Vagina (tissue), 2 donors: ENCODE measurements at regions not wholly inside any gene's neighbourhood (a gene's known extent, or its start where the extent isn't known, plus 50 kb on each side); places are given as distances from the start of the nearest gene placed in this dataset. TPM values are rescaled to one million over a fixed set of nuclear protein-coding genes. Genes with fewer than 3 reads are reported as not detected.
"Not testable (repeated sequence)": the region's sequence is repeated elsewhere in the genome, so short reads cannot be mapped to it uniquely, and the experiment has no call there.

Source experiments
- DNase-seq, 2 donors: peaks; one replicate each; pipeline ENCODE4 v3.0.0-alpha.2; 2017; ENCODE audit errors: extremely low spot score in 2 of 2
- H3K27ac ChIP-seq: fragments of 200-600 bp; sonication (generic); one replicate; pipeline ENCODE4 v1.5.1; 2019
- H3K27me3 ChIP-seq: fragments of 200-600 bp; sonication (generic); one replicate; pipeline ENCODE4 v1.5.1; 2019
- H3K36me3 ChIP-seq, 2 donors: fragments of 200-600 bp; sonication (generic); one replicate each; pipeline ENCODE4 v1.5.1; 2017 to 2019
- H3K4me1 ChIP-seq: fragments of 200-600 bp; sonication (generic); one replicate; pipeline ENCODE4 v1.5.1; 2019
- H3K4me3 ChIP-seq, 2 donors: fragments of 200-600 bp; sonication (generic); 1 replicate in 1 of 2; 2 replicates in 1 of 2; pipeline ENCODE4 v1.5.1; 2016 to 2019
- H3K9me3 ChIP-seq: fragments of 200-600 bp; sonication (generic); one replicate; pipeline ENCODE4 v1.5.1; 2019
- POLR2A ChIP-seq, 2 donors: fragments of 450-650 bp; IDR thresholded peaks; one replicate each; pipeline ENCODE4 v1.6.1; 2017; ENCODE audit warnings: antibody characterized with exemption in 2 of 2, mild to moderate bottlenecking in 2 of 2, moderate library complexity in 2 of 2
- intact Hi-C: fragments of 100-400 bp; cut with DNase I; formaldehyde crosslinking; loops from one replicate; pipeline ENCODE4 v1.15.1; 2023
- microRNA-seq: library from miRNA; unstranded; fragments of <30 nt; microRNA quantifications from one replicate; pipeline ENCODE4, GENCODE V29; 2017; ENCODE audit warnings: borderline number of aligned reads, borderline replicate concordance
- small RNA-seq: library from RNA; depleted of rRNA; stranded (forward); fragments of <200 nt; gene quantifications from one replicate; pipeline ENCODE3, GENCODE V24; 2016

DNA sequence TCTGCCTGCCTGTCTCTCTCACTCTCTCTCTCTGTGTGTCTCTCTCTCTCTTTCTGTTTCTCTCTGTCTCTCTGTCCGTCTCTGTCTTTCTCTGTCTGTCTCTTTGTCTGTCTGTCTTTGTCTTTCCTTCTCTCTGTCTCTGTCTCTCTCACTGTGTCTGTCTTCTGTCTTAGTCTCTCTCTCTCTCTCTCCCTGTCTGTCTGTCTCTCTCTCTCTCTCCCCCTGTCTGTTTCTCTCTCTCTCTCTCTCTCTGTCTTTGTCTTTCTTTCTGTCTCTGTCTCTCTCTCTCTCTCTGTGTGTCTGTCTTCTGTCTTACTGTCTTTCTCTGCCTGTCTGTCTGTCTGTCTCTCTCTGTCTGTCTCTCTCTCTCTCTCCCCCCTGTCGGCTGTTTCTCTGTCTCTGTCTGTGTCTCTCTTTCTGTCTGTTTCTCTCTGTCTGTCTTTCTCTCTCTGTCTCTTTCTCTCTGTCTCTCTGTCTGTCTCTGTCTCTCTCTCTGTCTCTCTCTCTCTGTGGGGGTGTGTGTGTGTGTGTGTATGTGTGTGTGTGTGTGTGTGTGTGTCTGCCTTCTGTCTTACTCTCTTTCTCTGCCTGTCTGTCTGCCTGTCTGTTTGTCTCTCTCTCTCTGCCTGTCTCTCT lies 2101.3 kb upstream of the TPTE start:
- peak in 1 of 2 donors; percentile 53 for TF ChIP-seq POLR2A (IDR thresholded peaks at IDR 0.05)
- H3K36me3 ChIP-seq, intact Hi-C loops: not testable (repeated sequence)

DNA sequence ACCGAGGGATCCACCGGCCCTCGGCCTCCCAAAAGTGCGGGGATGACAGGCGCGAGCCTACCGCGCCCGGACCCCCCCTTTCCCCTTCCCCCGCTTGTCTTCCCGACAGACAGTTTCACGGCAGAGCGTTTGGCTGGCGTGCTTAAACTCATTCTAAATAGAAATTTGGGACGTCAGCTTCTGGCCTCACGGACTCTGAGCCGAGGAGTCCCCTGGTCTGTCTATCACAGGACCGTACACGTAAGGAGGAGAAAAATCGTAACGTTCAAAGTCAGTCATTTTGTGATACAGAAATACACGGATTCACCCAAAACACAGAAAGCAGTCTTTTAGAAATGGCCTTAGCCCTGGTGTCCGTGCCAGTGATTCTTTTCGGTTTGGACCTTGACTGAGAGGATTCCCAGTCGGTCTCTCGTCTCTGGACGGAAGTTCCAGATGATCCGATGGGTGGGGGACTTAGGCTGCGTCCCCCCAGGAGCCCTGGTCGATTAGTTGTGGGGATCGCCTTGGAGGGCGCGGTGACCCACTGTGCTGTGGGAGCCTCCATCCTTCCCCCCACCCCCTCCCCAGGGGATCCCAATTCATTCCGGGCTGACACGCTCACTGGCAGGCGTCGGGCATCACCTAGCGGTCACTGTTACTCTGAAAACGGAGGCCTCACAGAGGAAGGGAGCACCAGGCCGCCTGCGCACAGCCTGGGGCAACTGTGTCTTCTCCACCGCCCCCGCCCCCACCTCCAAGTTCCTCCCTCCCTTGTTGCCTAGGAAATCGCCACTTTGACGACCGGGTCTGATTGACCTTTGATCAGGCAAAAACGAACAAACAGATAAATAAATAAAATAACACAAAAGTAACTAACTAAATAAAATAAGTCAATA lies 2093.4 kb upstream of the TPTE start:
- H3K4me3 ChIP-seq, H3K9me3 ChIP-seq, DNase-seq, intact Hi-C loops, H3K27me3 ChIP-seq, H3K27ac ChIP-seq, H3K4me1 ChIP-seq, H3K36me3 ChIP-seq: not testable (repeated sequence)

More for the DNA sequence above, 2101.3 kb upstream of the TPTE start:
- H3K4me3 ChIP-seq, H3K4me1 ChIP-seq, H3K9me3 ChIP-seq, DNase-seq, H3K27ac ChIP-seq, H3K27me3 ChIP-seq: not testable (repeated sequence)

DNA sequence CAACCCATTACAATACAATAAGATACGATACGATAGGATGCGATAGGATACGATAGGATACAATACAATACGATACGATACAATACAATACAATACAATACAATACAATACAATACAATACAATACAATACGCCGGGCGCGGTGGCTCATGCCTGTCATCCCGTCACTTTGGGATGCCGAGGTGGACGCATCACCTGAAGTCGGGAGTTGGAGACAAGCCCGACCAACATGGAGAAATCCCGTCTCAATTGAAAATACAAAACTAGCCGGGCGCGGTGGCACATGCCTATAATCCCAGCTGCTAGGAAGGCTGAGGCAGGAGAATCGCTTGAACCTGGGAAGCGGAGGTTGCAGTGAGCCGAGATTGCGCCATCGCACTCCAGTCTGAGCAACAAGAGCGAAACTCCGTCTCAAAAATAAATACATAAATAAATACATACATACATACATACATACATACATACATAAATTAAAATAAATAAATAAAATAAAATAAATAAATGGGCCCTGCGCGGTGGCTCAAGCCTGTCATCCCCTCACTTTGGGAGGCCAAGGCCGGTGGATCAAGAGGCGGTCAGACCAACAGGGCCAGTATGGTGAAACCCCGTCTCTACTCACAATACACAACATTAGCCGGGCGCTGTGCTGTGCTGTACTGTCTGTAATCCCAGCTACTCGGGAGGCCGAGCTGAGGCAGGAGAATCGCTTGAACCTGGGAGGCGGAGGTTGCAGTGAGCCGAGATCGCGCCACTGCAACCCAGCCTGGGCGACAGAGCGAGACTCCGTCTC lies 2092.5 kb upstream of the TPTE start:
- H3K4me3 ChIP-seq, DNase-seq, H3K27me3 ChIP-seq, H3K36me3 ChIP-seq, intact Hi-C loops, H3K9me3 ChIP-seq, H3K27ac ChIP-seq, H3K4me1 ChIP-seq: not testable (repeated sequence)

DNA sequence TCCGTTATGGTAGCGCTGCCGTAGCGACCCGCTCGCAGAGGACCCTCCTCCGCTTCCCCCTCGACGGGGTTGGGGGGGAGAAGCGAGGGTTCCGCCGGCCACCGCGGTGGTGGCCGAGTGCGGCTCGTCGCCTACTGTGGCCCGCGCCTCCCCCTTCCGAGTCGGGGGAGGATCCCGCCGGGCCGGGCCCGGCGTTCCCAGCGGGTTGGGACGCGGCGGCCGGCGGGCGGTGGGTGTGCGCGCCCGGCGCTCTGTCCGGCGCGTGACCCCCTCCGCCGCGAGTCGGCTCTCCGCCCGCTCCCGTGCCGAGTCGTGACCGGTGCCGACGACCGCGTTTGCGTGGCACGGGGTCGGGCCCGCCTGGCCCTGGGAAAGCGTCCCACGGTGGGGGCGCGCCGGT lies 2086.7 kb upstream of the TPTE start:
- H3K27me3 ChIP-seq, H3K4me3 ChIP-seq, H3K4me1 ChIP-seq, DNase-seq, intact Hi-C loops, H3K27ac ChIP-seq, H3K36me3 ChIP-seq, H3K9me3 ChIP-seq: not testable (repeated sequence)

DNA sequence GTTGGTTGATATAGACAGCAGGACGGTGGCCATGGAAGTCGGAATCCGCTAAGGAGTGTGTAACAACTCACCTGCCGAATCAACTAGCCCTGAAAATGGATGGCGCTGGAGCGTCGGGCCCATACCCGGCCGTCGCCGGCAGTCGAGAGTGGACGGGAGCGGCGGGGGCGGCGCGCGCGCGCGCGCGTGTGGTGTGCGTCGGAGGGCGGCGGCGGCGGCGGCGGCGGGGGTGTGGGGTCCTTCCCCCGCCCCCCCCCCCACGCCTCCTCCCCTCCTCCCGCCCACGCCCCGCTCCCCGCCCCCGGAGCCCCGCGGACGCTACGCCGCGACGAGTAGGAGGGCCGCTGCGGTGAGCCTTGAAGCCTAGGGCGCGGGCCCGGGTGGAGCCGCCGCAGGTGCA lies 2078.3 kb upstream of the TPTE start:
- H3K4me3 ChIP-seq, DNase-seq, H3K27me3 ChIP-seq, intact Hi-C loops, H3K36me3 ChIP-seq, H3K27ac ChIP-seq, H3K9me3 ChIP-seq, H3K4me1 ChIP-seq: not testable (repeated sequence)

DNA sequence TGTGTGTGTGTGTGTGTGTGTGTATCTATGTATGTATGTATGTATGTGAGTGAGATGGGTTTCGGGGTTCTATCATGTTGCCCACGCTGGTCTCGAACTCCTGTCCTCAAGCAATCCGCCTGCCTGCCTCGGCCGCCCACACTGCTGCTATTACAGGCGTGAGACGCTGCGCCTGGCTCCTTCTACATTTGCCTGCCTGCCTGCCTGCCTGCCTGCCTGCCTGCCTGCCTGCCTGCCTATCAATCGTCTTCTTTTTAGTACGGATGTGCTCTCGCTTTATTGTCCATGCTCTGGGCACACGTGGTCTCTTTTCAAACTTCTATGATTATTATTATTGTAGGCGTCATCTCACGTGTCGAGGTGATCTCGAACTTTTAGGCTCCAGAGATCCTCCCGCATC lies 2071.6 kb upstream of the TPTE start:
- H3K27ac ChIP-seq, H3K4me1 ChIP-seq, H3K27me3 ChIP-seq, intact Hi-C loops, H3K9me3 ChIP-seq, H3K36me3 ChIP-seq, DNase-seq, H3K4me3 ChIP-seq: not testable (repeated sequence)

DNA sequence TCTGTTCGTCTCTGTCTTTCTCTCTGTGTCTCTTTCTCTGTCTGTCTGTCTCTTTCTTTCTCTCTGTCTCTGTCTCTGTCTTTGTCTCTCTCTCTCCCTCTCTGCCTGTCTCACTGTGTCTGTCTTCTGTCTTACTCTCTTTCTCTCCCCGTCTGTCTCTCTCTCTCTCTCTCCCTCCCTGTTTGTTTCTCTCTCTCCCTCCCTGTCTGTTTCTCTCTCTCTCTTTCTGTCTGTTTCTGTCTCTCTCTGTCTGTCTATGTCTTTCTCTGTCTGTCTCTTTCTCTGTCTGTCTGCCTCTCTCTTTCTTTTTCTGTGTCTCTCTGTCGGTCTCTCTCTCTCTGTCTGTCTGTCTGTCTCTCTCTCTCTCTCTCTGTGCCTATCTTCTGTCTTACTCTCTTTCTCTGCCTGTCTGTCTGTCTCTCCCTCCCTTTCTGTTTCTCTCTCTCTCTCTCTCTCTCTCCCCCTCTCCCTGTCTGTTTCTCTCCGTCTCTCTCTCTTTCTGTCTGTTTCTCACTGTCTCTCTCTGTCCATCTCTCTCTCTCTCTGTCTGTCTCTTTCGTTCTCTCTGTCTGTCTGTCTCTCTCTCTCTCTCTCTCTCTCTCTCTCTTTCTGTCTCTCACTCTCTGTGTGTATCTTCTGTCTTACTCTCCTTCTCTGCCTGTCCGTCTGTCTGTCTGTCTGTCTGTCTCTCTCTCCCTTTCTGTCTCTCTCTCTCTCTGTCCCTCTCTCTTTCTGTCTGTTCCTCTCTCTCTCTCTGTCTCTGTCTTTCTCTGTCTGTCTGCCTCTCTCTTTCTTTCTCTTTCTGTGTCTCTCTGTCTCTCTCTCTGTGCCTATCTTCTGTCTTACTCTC lies 2065.9 kb upstream of the TPTE start:
- H3K36me3 ChIP-seq, H3K4me1 ChIP-seq, H3K4me3 ChIP-seq, intact Hi-C loops, H3K9me3 ChIP-seq, H3K27me3 ChIP-seq, H3K27ac ChIP-seq, DNase-seq: not testable (repeated sequence)

DNA sequence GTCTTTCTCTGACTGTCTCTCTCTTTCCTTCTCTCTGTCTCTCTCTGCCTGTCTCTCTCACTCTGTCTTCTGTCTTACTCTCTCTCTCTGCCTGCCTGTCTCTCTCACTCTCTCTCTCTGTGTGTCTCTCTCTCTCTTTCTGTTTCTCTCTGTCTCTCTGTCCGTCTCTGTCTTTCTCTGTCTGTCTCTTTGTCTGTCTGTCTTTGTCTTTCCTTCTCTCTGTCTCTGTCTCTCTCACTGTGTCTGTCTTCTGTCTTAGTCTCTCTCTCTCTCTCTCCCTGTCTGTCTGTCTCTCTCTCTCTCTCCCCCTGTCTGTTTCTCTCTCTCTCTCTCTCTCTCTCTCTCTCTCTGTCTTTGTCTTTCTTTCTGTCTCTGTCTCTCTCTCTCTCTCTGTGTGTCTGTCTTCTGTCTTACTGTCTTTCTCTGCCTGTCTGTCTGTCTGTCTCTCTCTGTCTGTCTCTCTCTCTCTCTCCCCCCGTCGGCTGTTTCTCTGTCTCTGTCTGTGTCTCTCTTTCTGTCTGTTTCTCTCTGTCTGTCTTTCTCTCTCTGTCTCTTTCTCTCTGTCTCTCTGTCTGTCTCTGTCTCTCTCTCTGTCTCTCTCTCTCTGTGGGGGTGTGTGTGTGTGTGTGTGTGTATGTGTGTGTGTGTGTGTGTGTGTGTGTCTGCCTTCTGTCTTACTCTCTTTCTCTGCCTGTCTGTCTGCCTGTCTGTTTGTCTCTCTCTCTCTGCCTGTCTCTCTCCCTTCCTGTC lies 2056.8 kb upstream of the TPTE start:
- H3K36me3 ChIP-seq, H3K27ac ChIP-seq, H3K4me1 ChIP-seq, H3K4me3 ChIP-seq, intact Hi-C loops, H3K27me3 ChIP-seq, H3K9me3 ChIP-seq, DNase-seq: not testable (repeated sequence)

DNA sequence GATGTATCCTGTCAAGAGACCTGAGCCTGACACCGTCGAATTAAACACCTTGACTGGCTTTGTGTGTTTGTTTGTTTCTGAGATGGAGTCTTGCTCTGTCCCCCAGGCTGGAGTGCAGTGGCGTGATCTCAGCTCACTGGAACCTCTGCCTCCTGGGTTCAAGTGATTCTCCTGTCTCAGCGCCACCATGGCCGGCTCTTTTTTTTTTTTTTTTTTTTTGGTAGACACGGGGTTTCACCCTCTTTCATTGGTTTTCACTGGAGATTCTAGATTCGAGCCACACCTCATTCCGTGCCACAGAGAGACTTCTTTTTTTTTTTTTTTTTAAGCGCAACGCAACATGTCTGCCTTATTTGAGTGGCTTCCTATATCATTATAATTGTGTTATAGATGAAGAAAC lies 2054.7 kb upstream of the TPTE start:
- H3K36me3 ChIP-seq, H3K27ac ChIP-seq, H3K27me3 ChIP-seq, H3K4me1 ChIP-seq, H3K4me3 ChIP-seq, DNase-seq, intact Hi-C loops, H3K9me3 ChIP-seq: not testable (repeated sequence)

Small RNA genes in the stretch of these regions (microRNA-seq; reads per million reads assigned to microRNA genes)
- gene MIR6724-3 (not detected), gene MIR6724-4 (not detected)

Small RNA genes in the stretch of these regions (small RNA-seq; reads per million reads assigned to genes)
- gene MIR6724-3, result not detected
- not detected for gene MIR6724-4
- gene RF01518, result not detected
- gene RNA5-8SN2, result not detected
